DMS 273 (cell line): ENCODE measurements at regions not wholly inside any gene's neighbourhood (a gene's known extent, or its start where the extent isn't known, plus 50 kb on each side); places are given as distances from the start of the nearest gene placed in this dataset.
"Not testable (repeated sequence)": the region's sequence is repeated elsewhere in the genome, so short reads cannot be mapped to it uniquely, and the experiment has no call there.

Experiments used
- DNase-seq: peaks from one replicate; lab custom pipeline; 2025; ENCODE audit not compliant: unreplicated experiment; lab: John Stamatoyannopoulos, UW

GRCh38 chrX:46034868-46035267 lies 510.4 kb downstream of the ZNF674 start:
- no peak for DNase-seq

- no peak for DNase-seq
These were observed 515.4 kb downstream of the ZNF674 start for GRCh38 chrX:46029777-46030176.

- DNase-seq = no peak
These were observed 528.9 kb downstream of the ZNF674 start for GRCh38 chrX:46016296-46016695.

GRCh38 chrX:46015653-46016052 lies 529.6 kb downstream of the ZNF674 start:
- DNase-seq = no peak

- no peak for DNase-seq
These were observed 552.7 kb downstream of the ZNF674 start for GRCh38 chrX:45992402-45993123.

- DNase-seq = no peak
These were observed 558.2 kb downstream of the ZNF674 start for GRCh38 chrX:45986971-45987370.

GRCh38 chrX:45986081-45986480 lies 559.1 kb downstream of the ZNF674 start:
- no peak for DNase-seq

GRCh38 chrX:45982958-45983727 lies 562.1 kb downstream of the ZNF674 start:
- not testable (repeated sequence) for DNase-seq

GRCh38 chrX:45980726-45981125 lies 564.5 kb downstream of the ZNF674 start:
- DNase-seq = no peak

- no peak for DNase-seq
These were observed 569.6 kb downstream of the ZNF674 start for GRCh38 chrX:45975633-45976032.

GRCh38 chrX:45972636-45973035 lies 572.6 kb downstream of the ZNF674 start:
- no peak for DNase-seq

GRCh38 chrX:45959567-45959966 lies 585.7 kb downstream of the ZNF674 start:
- DNase-seq = no peak

GRCh38 chrX:45956191-45956870 lies 588.9 kb downstream of the ZNF674 start:
- DNase-seq = no peak

- DNase-seq = no peak
These were observed 589.6 kb downstream of the ZNF674 start for GRCh38 chrX:45955661-45956060.

GRCh38 chrX:45954026-45954425 lies 591.2 kb downstream of the ZNF674 start:
- DNase-seq = no peak

GRCh38 chrX:45952030-45952429 lies 593.2 kb downstream of the ZNF674 start:
- DNase-seq = no peak

GRCh38 chrX:45935408-45935807 lies 609.8 kb downstream of the ZNF674 start:
- DNase-seq = no peak

GRCh38 chrX:45912316-45912715 lies 632.9 kb downstream of the ZNF674 start:
- no peak for DNase-seq

GRCh38 chrX:45907786-45908185 lies 637.4 kb downstream of the ZNF674 start:
- DNase-seq = no peak

- no peak for DNase-seq
These were observed 641.4 kb downstream of the ZNF674 start for GRCh38 chrX:45903781-45904201.

GRCh38 chrX:45900766-45901615 lies 644.2 kb downstream of the ZNF674 start:
- DNase-seq = no peak
